ENCODE measurements at regions not wholly inside any gene's neighbourhood (a gene's known extent, or its start where the extent isn't known, plus 50 kb on each side); places are given as distances from the start of the nearest gene placed in this dataset.

GRCh38 chr20:54995553-54995952 is 520.2 kb downstream of the DOK5 start:
- H3K4me1 ChIP-seq: no peaks in the 10 kb centered on the region
- no peak overlapping the region for H3K4me3 Mint-ChIP-seq (ENCODE audit: unreplicated experiment)
- no peaks in the 10 kb centered on the region for H3K9me3 ChIP-seq
- H3K9me3 Mint-ChIP-seq (ENCODE audit: unreplicated experiment): no peaks in the 10 kb centered on the region
- BruUV-seq (replicated peaks): no TSS peak
- no peak for DNase-seq
- intact Hi-C loops (cut with micrococcal nuclease; ENCODE audit: unreplicated experiment): no loop called here
- H3K27me3 ChIP-seq (replicated peaks; ENCODE audit: control insufficient read depth, insufficient read depth, low read length): no peaks in the 10 kb centered on the region
- H3K4me3 ChIP-seq (ENCODE audit: low read depth, low read length): no peak overlapping the region
- ChIA-PET CTCF (no interaction called here), POLR2A (no interaction called here)
- H3K27ac Mint-ChIP-seq (ENCODE audit: unreplicated experiment): no peak overlapping the region
- H3K4me1 Mint-ChIP-seq (ENCODE audit: low read depth, unreplicated experiment): no peaks in the 10 kb centered on the region
- no peak for TF ChIP-seq CTCF (IDR thresholded peaks at IDR 0.05; ENCODE audit: insufficient read depth in 1 of 2, low read depth in 1 of 2, low read length in 1 of 2, severe bottlenecking in 1 of 2, unreplicated experiment in 1 of 2)
- no peaks in the 10 kb centered on the region for H3K27me3 Mint-ChIP-seq (ENCODE audit: insufficient read depth, unreplicated experiment)
- no peaks in the 10 kb centered on the region for H3K36me3 Mint-ChIP-seq (ENCODE audit: insufficient read depth, unreplicated experiment)
- no peaks in the 10 kb centered on the region for H3K36me3 ChIP-seq (ENCODE audit: control insufficient read depth, insufficient read depth, low read length)

GRCh38 chr20:54995011-54995410 is 519.6 kb downstream of the DOK5 start:
- Histone ChIP-seq H3K27me3 (replicated peaks; ENCODE audit: control insufficient read depth, insufficient read depth, low read length) (no peaks in the 10 kb centered on the region), H3K36me3 (ENCODE audit: control insufficient read depth, insufficient read depth, low read length) (no peaks in the 10 kb centered on the region), H3K4me1 (no peaks in the 10 kb centered on the region), H3K4me3 (ENCODE audit: low read depth, low read length) (no peak overlapping the region), H3K9me3 (no peaks in the 10 kb centered on the region)
- H3K9me3 Mint-ChIP-seq (ENCODE audit: unreplicated experiment): no peaks in the 10 kb centered on the region
- POLR2A ChIA-PET: no interaction called here
- H3K4me3 Mint-ChIP-seq (ENCODE audit: unreplicated experiment): no peak overlapping the region
- H3K36me3 Mint-ChIP-seq (ENCODE audit: insufficient read depth, unreplicated experiment): no peaks in the 10 kb centered on the region
- H3K27me3 Mint-ChIP-seq (ENCODE audit: insufficient read depth, unreplicated experiment): no peaks in the 10 kb centered on the region
- no peaks in the 10 kb centered on the region for H3K4me1 Mint-ChIP-seq (ENCODE audit: low read depth, unreplicated experiment)
- no TSS peak for BruUV-seq (replicated peaks)
- TF ChIP-seq CTCF (IDR thresholded peaks at IDR 0.05; ENCODE audit: insufficient read depth in 1 of 2, low read depth in 1 of 2, low read length in 1 of 2, severe bottlenecking in 1 of 2, unreplicated experiment in 1 of 2): no peak
- no peak overlapping the region for H3K27ac Mint-ChIP-seq (ENCODE audit: unreplicated experiment)
- no peak for DNase-seq
- intact Hi-C loops (cut with micrococcal nuclease; ENCODE audit: unreplicated experiment): no loop called here
- CTCF ChIA-PET: no interaction called here

- no peak for DNase-seq
- intact Hi-C loops (cut with micrococcal nuclease; ENCODE audit: unreplicated experiment): loop anchor here (10.0 kb wide), 1 partner anchor 150 kb away; no protein-coding TSS in a partner anchor
- no peak for TF ChIP-seq CTCF (IDR thresholded peaks at IDR 0.05; ENCODE audit: insufficient read depth in 1 of 2, low read depth in 1 of 2, low read length in 1 of 2, severe bottlenecking in 1 of 2, unreplicated experiment in 1 of 2)
- ChIA-PET CTCF (no interaction called here), POLR2A (no interaction called here)
- no peak overlapping the region for H3K27ac Mint-ChIP-seq (ENCODE audit: unreplicated experiment)
- no peak overlapping the region for H3K4me3 Mint-ChIP-seq (ENCODE audit: unreplicated experiment)
- BruUV-seq (replicated peaks): no TSS peak
- H3K9me3 ChIP-seq: no peaks in the 10 kb centered on the region
- no peaks in the 10 kb centered on the region for H3K4me1 Mint-ChIP-seq (ENCODE audit: low read depth, unreplicated experiment)
- H3K4me1 ChIP-seq: no peaks in the 10 kb centered on the region
- H3K27me3 ChIP-seq (replicated peaks; ENCODE audit: control insufficient read depth, insufficient read depth, low read length): no peaks in the 10 kb centered on the region
- no peaks in the 10 kb centered on the region for H3K36me3 Mint-ChIP-seq (ENCODE audit: insufficient read depth, unreplicated experiment)
- H3K4me3 ChIP-seq (ENCODE audit: low read depth, low read length): no peak overlapping the region
- peaks cover 6% of the 10 kb centered on the region for H3K27me3 Mint-ChIP-seq (ENCODE audit: insufficient read depth, unreplicated experiment)
- no peaks in the 10 kb centered on the region for H3K36me3 ChIP-seq (ENCODE audit: control insufficient read depth, insufficient read depth, low read length)
- no peaks in the 10 kb centered on the region for H3K9me3 Mint-ChIP-seq (ENCODE audit: unreplicated experiment)
These were observed 509.7 kb downstream of the DOK5 start for GRCh38 chr20:54985091-54985490.

Data from Caco-2 (cell line).